Kidney (tissue), 13 donors: ENCODE measurements at regions not wholly inside any gene's neighbourhood (a gene's known extent, or its start where the extent isn't known, plus 50 kb on each side); places are given as distances from the start of the nearest gene placed in this dataset.
A peak's percentile ranks its signal among the peaks of the same experiment; 100 is the strongest.

Source experiments
- DNase-seq, 5 donors: peaks; one replicate each; pipeline ENCODE4 v3.0.0-alpha.2; 2013 to 2020
- FAIRE-seq: peaks from 2 replicates; lab custom pipeline; 2012; peaks lifted over from hg19 to GRCh38; lab: Jason Lieb, UNC
- H3K27ac ChIP-seq, 2 donors: one replicate each; pipeline ENCODE4 v1.7.0; 2013; ENCODE audit warnings: low read depth in 2 of 2, low read length in 2 of 2, inconsistent platforms in 1 of 2
- H3K27me3 ChIP-seq: one replicate; pipeline ENCODE4 v1.7.1; 2013; ENCODE audit warnings: low read length, inconsistent platforms; ENCODE audit not compliant: control insufficient read depth, insufficient read depth
- H3K36me3 ChIP-seq, 3 donors: one replicate each; pipeline versions ENCODE4 v1.7.0 to v1.7.1; 2013; ENCODE audit warnings: low read length in 3 of 3, control low read depth in 1 of 3, inconsistent platforms in 1 of 3; ENCODE audit not compliant: insufficient read depth in 3 of 3, control insufficient read depth in 2 of 3
- H3K4me1 ChIP-seq, 3 donors: one replicate each; pipeline versions ENCODE4 v1.7.0 to v1.7.1; 2013; ENCODE audit warnings: low read length in 3 of 3, inconsistent platforms in 1 of 3, low read depth in 1 of 3; ENCODE audit not compliant: control insufficient read depth in 2 of 3, insufficient read depth in 2 of 3
- H3K4me3 ChIP-seq, 3 donors: one replicate each; pipeline versions ENCODE4 v1.7.0 to v1.8.1; 2013; ENCODE audit warnings: low read length in 3 of 3, control low read depth in 1 of 3, inconsistent platforms in 1 of 3
- H3K9ac ChIP-seq, 3 donors: one replicate each; pipeline versions ENCODE4 v1.7.0 to v1.7.1; 2013; ENCODE audit warnings: low read length in 3 of 3, control low read depth in 1 of 3, inconsistent platforms in 1 of 3
- H3K9me3 ChIP-seq, 3 donors: one replicate each; pipeline versions ENCODE4 v1.7.0 to v1.7.1; 2013; ENCODE audit warnings: low read length in 3 of 3, control low read depth in 1 of 3, inconsistent platforms in 1 of 3; ENCODE audit not compliant: control insufficient read depth in 2 of 3, insufficient read depth in 1 of 3
- CTCF ChIP-seq: IDR thresholded peaks from 3 replicates; pipeline ENCODE4 v1.5.1; 2012; ENCODE audit warnings: mild to moderate bottlenecking, moderate library complexity, borderline replicate concordance; ENCODE audit not compliant: insufficient read depth; ENCODE audit errors: extremely low read depth
- intact Hi-C: fragments of 100-400 bp; cut with DNase I; formaldehyde crosslinking; loops from one replicate; pipeline ENCODE4 v1.11.1; 2022
- donor health status: control.
- donor health status: control.
- donor health status: control.
- donor health status: control.
- donor health status: control.
- donor health status: DM: yes; HTN: yes; CAD: no.
- donor health status: Normal renal cell carcinoma (clear cell type).

GRCh38 chr13:31537052-31537451, 202.3 kb upstream of the RXFP2 start:
- FAIRE-seq (no peak), DNase-seq (peak in 3 of 5 donors; percentile 23 to 42 (median 27))
- TF ChIP-seq CTCF = no peak
- no peak overlapping the region for H3K27ac ChIP-seq
- H3K36me3 ChIP-seq = no peaks in the 10 kb centered on the region
- H3K4me3 ChIP-seq = no peak overlapping the region
- intact Hi-C loops = no loop called here
- no peaks in the 10 kb centered on the region for H3K4me1 ChIP-seq
- no peaks in the 10 kb centered on the region for H3K27me3 ChIP-seq
- no peaks in the 10 kb centered on the region for H3K9me3 ChIP-seq
- no peak overlapping the region for H3K9ac ChIP-seq

GRCh38 chr13:31538067-31539042, 201.0 kb upstream of the RXFP2 start:
- intact Hi-C loops = no loop called here
- FAIRE-seq (no peak), DNase-seq (peak in 1 of 5 donors; percentile 49)
- Histone ChIP-seq H3K27ac (no peak overlapping the region), H3K9me3 (no peaks in the 10 kb centered on the region), H3K36me3 (no peaks in the 10 kb centered on the region), H3K4me1 (no peaks in the 10 kb centered on the region), H3K27me3 (no peaks in the 10 kb centered on the region), H3K9ac (no peak overlapping the region), H3K4me3 (no peak overlapping the region)
- peak; percentile 17 for TF ChIP-seq CTCF

- Histone ChIP-seq H3K36me3 (no peaks in the 10 kb centered on the region), H3K4me1 (no peaks in the 10 kb centered on the region), H3K27ac (no peak overlapping the region), H3K9ac (no peak overlapping the region), H3K27me3 (no peaks in the 10 kb centered on the region), H3K9me3 (no peaks in the 10 kb centered on the region), H3K4me3 (no peak overlapping the region)
- DNase-seq = no peak
- intact Hi-C loops = no loop called here
- TF ChIP-seq CTCF = no peak
- no peak for FAIRE-seq
These were observed 199.0 kb upstream of the RXFP2 start for GRCh38 chr13:31540281-31540680.
